Natural killer cell (primary cell): ENCODE measurements at regions not wholly inside any gene's neighbourhood (a gene's known extent, or its start where the extent isn't known, plus 50 kb on each side); places are given as distances from the start of the nearest gene placed in this dataset.
"Not testable (repeated sequence)": the region's sequence is repeated elsewhere in the genome, so short reads cannot be mapped to it uniquely, and the experiment has no call there.

Experiments used
- ATAC-seq, 3 donors: fragments of 150-1000 bp in 2 of 3; fragments of 200-7000 bp in 1 of 3; cut with Tn5 transposase; 1 replicate in 1 of 3; 2 replicates in 2 of 3; pipeline ENCODE4 v1.10.0; 2021; ENCODE audit warnings: mild to moderate bottlenecking in 2 of 3, moderate library complexity in 2 of 3
- DNase-seq, 2 donors: peaks; one replicate each; pipeline versions ENCODE4 v3.0.0 to v3.0.0-alpha.2; 2013 to 2021; ENCODE audit warnings: mixed read lengths in 1 of 2
- H3K27ac ChIP-seq: one replicate; pipeline ENCODE4 v1.5.1; 2013; ENCODE audit warnings: mild to moderate bottlenecking, low read length
- H3K27me3 ChIP-seq: one replicate; pipeline ENCODE4 v1.6.1; 2013; ENCODE audit warnings: low read length; ENCODE audit not compliant: control insufficient read depth, insufficient read depth
- H3K36me3 ChIP-seq: one replicate; pipeline ENCODE4 v1.6.1; 2013; ENCODE audit warnings: low read length; ENCODE audit not compliant: control insufficient read depth, insufficient read depth
- H3K4me1 ChIP-seq: one replicate; pipeline ENCODE4 v1.6.1; 2013; ENCODE audit warnings: low read length; ENCODE audit not compliant: control insufficient read depth, insufficient read depth
- H3K4me3 ChIP-seq: one replicate; pipeline ENCODE4 v1.5.1; 2013; ENCODE audit warnings: low read length
- H3K9me3 ChIP-seq: one replicate; pipeline ENCODE4 v1.6.1; 2013; ENCODE audit warnings: low read length; ENCODE audit not compliant: control insufficient read depth, insufficient read depth
- H3K27ac Mint-ChIP-seq, 2 donors: one replicate each; pipeline ENCODE4 v1.8.0; 2022; ENCODE audit warnings: mild to moderate bottlenecking in 2 of 2, mixed read lengths in 2 of 2, moderate library complexity in 1 of 2
- H3K27me3 Mint-ChIP-seq, 2 donors: one replicate each; pipeline ENCODE4 v1.8.0; 2022; ENCODE audit warnings: low read depth in 2 of 2, mixed read lengths in 2 of 2
- H3K36me3 Mint-ChIP-seq: one replicate; pipeline ENCODE4 v1.8.0; 2022; ENCODE audit warnings: mixed read lengths
- H3K4me1 Mint-ChIP-seq, 2 donors: one replicate each; pipeline ENCODE4 v1.8.0; 2022; ENCODE audit warnings: mixed read lengths in 2 of 2
- H3K4me3 Mint-ChIP-seq: one replicate; pipeline ENCODE4 v1.8.0; 2022; ENCODE audit warnings: mild to moderate bottlenecking, moderate library complexity, mixed read lengths
- H3K9me3 Mint-ChIP-seq, 2 donors: one replicate each; pipeline ENCODE4 v1.8.0; 2022; ENCODE audit warnings: mixed read lengths in 2 of 2
- WGBS: methylation state at CpG from one replicate; pipeline ENCODE4 v1.1.7; 2013; ENCODE audit warnings: missing lambda C conversion rate; ENCODE audit not compliant: insufficient coverage; 5-methylcytosine and 5-hydroxymethylcytosine counted together
- intact Hi-C: fragments of 100-400 bp; cut with micrococcal nuclease; formaldehyde crosslinking; loops from one replicate; pipeline ENCODE4 v1.14.2; 2022
- TF ChIP-seq, protein P1 (sequence below): fragments of 200-600 bp; IDR thresholded peaks from one replicate; pipeline ENCODE4 v1.8.0; 2022; ENCODE audit warnings: antibody characterized with exemption

DNA sequence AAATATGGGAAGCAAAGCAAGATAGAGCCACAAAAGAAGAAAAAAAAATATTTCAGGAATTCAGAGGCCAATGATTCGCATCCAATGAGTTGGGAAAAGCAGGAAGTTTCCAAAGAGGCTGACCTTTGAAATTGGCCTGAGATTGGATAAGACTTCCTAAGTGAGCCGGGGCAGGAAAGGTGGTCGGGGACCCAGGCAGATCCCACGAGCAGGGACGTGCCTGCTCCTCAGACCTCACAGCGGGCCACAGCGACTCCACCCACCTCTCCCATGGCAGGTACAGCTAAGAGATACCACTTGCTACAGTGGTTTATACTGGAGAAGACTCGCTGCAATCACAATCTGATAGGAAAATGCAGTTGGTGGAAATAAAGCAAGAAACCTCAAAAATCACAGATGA, 102.8 kb upstream of the SALL3 start:
- 46% methylated on average over 8 of the region's 8 CpGs for WGBS
- H3K9me3 Mint-ChIP-seq, result no peaks in the 10 kb centered on the region
- no peaks in the 10 kb centered on the region for H3K36me3 Mint-ChIP-seq
- H3K4me1 ChIP-seq, result no peaks in the 10 kb centered on the region
- intact Hi-C loops, result no loop called here
- no peak overlapping the region for H3K4me3 ChIP-seq
- H3K4me3 Mint-ChIP-seq, result no peak overlapping the region
- ATAC-seq (no peak), DNase-seq (no peak)
- no peaks in the 10 kb centered on the region for H3K36me3 ChIP-seq
- no peak overlapping the region for H3K27ac ChIP-seq
- TF ChIP-seq, protein P1, sequence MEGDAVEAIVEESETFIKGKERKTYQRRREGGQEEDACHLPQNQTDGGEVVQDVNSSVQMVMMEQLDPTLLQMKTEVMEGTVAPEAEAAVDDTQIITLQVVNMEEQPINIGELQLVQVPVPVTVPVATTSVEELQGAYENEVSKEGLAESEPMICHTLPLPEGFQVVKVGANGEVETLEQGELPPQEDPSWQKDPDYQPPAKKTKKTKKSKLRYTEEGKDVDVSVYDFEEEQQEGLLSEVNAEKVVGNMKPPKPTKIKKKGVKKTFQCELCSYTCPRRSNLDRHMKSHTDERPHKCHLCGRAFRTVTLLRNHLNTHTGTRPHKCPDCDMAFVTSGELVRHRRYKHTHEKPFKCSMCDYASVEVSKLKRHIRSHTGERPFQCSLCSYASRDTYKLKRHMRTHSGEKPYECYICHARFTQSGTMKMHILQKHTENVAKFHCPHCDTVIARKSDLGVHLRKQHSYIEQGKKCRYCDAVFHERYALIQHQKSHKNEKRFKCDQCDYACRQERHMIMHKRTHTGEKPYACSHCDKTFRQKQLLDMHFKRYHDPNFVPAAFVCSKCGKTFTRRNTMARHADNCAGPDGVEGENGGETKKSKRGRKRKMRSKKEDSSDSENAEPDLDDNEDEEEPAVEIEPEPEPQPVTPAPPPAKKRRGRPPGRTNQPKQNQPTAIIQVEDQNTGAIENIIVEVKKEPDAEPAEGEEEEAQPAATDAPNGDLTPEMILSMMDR, result no peak
- H3K9me3 ChIP-seq, result no peaks in the 10 kb centered on the region
- peaks cover 14 to 19% of the 10 kb centered on the region in 2 donors for H3K27me3 Mint-ChIP-seq
- no peak overlapping the region for H3K27ac Mint-ChIP-seq
- H3K27me3 ChIP-seq, result no peaks in the 10 kb centered on the region
- no peaks in the 10 kb centered on the region for H3K4me1 Mint-ChIP-seq

DNA sequence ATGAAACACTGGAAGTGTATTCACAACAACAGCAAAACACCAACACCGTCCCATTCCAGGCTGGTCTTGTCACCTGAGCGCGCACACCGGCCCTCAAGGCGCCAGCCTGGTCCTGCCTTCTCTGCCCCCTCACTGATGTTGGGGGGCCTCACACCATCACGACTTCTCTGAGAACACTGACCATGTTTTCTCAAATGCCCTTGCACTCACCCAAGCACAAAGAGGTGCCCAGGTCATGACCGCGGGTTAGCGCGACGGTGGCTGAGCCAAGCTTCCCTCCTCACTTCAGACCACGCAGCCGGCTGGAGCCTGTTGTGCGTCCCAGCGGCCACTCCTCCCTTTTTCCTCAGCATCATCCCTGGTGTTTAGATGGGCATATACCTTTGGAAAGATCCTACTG, 101.3 kb upstream of the SALL3 start:
- H3K9me3 Mint-ChIP-seq, result no peaks in the 10 kb centered on the region
- WGBS, result 92% methylated on average over 15 of the region's 15 CpGs
- H3K4me3 Mint-ChIP-seq, result no peak overlapping the region
- Histone ChIP-seq H3K9me3 (no peaks in the 10 kb centered on the region), H3K27me3 (no peaks in the 10 kb centered on the region), H3K4me3 (no peak overlapping the region), H3K27ac (no peak overlapping the region), H3K4me1 (no peaks in the 10 kb centered on the region), H3K36me3 (no peaks in the 10 kb centered on the region)
- no peaks in the 10 kb centered on the region for H3K4me1 Mint-ChIP-seq
- ATAC-seq (no peak), DNase-seq (no peak)
- TF ChIP-seq, protein P1, result no peak
- intact Hi-C loops, result no loop called here
- H3K36me3 Mint-ChIP-seq, result no peaks in the 10 kb centered on the region
- H3K27ac Mint-ChIP-seq, result no peak overlapping the region
- peaks cover 14 to 19% of the 10 kb centered on the region in 2 donors for H3K27me3 Mint-ChIP-seq

DNA sequence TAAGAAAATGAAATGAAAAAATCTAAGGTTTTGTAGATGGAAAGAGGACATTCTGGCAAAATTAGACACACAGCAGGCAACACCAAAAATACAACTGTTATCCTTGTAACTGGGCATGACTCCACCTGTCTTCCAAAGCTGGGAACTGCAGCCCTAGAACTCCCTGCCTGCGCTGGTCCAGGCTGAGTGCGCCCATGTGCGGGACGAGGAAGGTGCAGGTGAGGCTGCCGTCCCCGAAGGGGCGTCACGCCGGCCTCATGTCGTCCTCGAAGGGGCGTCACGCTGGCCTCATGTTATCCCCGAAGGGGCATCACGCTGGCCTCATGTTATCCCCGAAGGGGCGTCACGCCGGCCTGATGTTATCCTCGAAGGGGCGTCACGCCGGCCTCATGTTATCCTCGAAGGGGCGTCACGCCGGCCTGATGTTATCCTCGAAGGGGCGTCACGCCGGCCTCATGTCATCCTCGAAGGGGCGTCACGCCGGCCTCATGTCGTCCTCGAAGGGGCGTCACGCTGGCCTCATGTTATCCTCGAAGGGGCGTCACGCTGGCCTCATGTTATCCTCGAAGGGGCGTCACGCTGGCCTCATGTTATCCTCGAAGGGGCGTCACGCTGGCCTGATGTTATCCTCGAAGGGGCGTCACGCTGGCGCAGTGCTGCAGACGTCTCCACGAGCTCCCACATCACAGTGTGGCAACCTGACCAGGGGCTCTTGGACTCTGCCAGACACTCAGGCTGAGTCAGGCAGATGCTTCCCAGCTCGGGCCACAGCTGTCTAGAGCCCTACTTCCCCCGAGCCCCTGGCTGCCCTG, 100.3 kb upstream of the SALL3 start:
- H3K27ac ChIP-seq, H3K4me1 ChIP-seq, H3K36me3 ChIP-seq, DNase-seq, H3K4me3 ChIP-seq, H3K9me3 ChIP-seq, H3K9me3 Mint-ChIP-seq, H3K4me1 Mint-ChIP-seq, H3K4me3 Mint-ChIP-seq, ATAC-seq, H3K36me3 Mint-ChIP-seq, H3K27me3 ChIP-seq, H3K27ac Mint-ChIP-seq, intact Hi-C loops: not testable (repeated sequence)
- H3K27me3 Mint-ChIP-seq, result peaks cover 14 to 19% of the 10 kb centered on the region in 2 donors
- WGBS, result 78% methylated on average over 54 of the region's 56 CpGs

DNA sequence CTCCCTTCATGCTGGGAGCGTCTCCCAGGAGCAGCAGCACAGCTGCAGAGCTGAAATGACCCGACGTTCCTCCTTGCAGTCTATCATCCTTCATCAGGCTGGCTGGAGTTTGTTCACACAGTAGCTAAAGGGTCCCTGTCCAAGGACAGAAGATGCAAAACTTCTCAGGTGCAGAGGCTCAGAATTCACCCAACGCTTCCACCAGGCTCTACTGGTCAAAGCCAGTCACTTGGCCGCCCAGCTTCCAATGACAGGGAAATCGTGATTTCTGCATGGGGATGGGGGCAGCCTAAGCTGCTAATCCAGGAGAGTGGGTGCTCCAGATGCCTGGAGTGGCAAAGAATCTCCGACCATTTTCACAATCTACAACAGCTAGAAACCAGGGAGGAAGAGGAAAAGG, 97.0 kb upstream of the SALL3 start:
- H3K27ac ChIP-seq, result no peak overlapping the region
- Mint-ChIP-seq H3K27ac (no peak overlapping the region), H3K4me1 (no peaks in the 10 kb centered on the region), H3K4me3 (no peak overlapping the region), H3K27me3 (peaks cover 11 to 19% of the 10 kb centered on the region in 2 donors), H3K36me3 (peaks cover 12% of the 10 kb centered on the region), H3K9me3 (peaks cover 3 to 12% of the 10 kb centered on the region in 2 donors)
- ATAC-seq (no peak), DNase-seq (no peak)
- H3K36me3 ChIP-seq, result no peaks in the 10 kb centered on the region
- TF ChIP-seq, protein P1, result no peak
- no peak overlapping the region for H3K4me3 ChIP-seq
- intact Hi-C loops, result no loop called here
- no peaks in the 10 kb centered on the region for H3K4me1 ChIP-seq
- H3K9me3 ChIP-seq, result peaks cover 8% of the 10 kb centered on the region
- 82% methylated on average over 6 of the region's 7 CpGs for WGBS
- H3K27me3 ChIP-seq, result no peaks in the 10 kb centered on the region
